ENCODE measurements at regions not wholly inside any gene's neighbourhood (a gene's known extent, or its start where the extent isn't known, plus 50 kb on each side); places are given as distances from the start of the nearest gene placed in this dataset.

GRCh38 chr12:65668981-65669695 is 155.1 kb upstream of the HMGA2 start:
- TF ChIP-seq CTCF (conservative IDR thresholded peaks at IDR 0.05) (no peak), EZH2 (IDR thresholded peaks at IDR 0.05; ENCODE audit: low read depth) (no peak)

Data from PC-9 (cell line).